Body of pancreas (tissue), 4 donors: ENCODE measurements at regions not wholly inside any gene's neighbourhood (a gene's known extent, or its start where the extent isn't known, plus 50 kb on each side); places are given as distances from the start of the nearest gene placed in this dataset.

ENCODE experiments used
- CTCF ChIP-seq, 7 experiments: fragments of 450-650 bp in 4 of 7; fragments of 200-600 bp in 3 of 7; sonication (generic) in 3 of 7; IDR thresholded peaks; one replicate each; pipeline ENCODE4 v1.5.1; 2016 to 2019; ENCODE audit warnings: antibody characterized with exemption in 7 of 7
- POLR2A ChIP-seq, 3 donors: fragments of 450-650 bp; IDR thresholded peaks; one replicate each; pipeline ENCODE4 v1.6.1; 2016; ENCODE audit warnings: antibody characterized with exemption in 3 of 3, mild to moderate bottlenecking in 2 of 3

DNA sequence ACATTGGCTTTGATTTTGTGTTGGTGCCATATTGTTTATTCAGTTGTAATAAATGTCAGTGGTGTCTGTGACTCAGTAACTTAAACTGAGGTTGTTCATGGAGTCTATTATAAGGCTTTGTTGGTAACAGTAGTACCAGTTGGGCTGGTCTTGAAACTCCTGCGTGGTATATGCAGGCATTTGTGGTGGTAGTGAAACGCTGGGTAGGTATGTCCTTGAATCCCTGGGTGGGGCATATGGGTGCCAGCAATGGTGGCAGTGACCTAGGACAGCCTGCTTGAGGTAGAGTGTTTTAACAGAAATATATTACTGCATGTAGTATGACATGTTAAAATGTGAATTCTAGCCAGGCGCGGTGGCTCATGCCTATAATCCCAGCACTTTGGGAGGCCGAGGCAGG lies 1058.5 kb upstream of the SEMA6A start:
- TF ChIP-seq CTCF (IDR thresholded peaks at IDR 0.05) (no peak), POLR2A (IDR thresholded peaks at IDR 0.05) (no peak)
